ENCODE measurements at regions not wholly inside any gene's neighbourhood (a gene's known extent, or its start where the extent isn't known, plus 50 kb on each side); places are given as distances from the start of the nearest gene placed in this dataset.

GRCh38 chr2:53460937-53461336, 306.7 kb upstream of the CHAC2 start:
- TF ChIP-seq EZH2phosphoT487 (IDR thresholded peaks at IDR 0.05; ENCODE audit: insufficient read depth, low read depth) (no peak), EZH2 (IDR thresholded peaks at IDR 0.05; ENCODE audit: insufficient read depth, poor library complexity, severe bottlenecking) (no peak)

All from GM23248 (cell line).